ENCODE measurements at regions not wholly inside any gene's neighbourhood (a gene's known extent, or its start where the extent isn't known, plus 50 kb on each side); places are given as distances from the start of the nearest gene placed in this dataset.

DNA sequence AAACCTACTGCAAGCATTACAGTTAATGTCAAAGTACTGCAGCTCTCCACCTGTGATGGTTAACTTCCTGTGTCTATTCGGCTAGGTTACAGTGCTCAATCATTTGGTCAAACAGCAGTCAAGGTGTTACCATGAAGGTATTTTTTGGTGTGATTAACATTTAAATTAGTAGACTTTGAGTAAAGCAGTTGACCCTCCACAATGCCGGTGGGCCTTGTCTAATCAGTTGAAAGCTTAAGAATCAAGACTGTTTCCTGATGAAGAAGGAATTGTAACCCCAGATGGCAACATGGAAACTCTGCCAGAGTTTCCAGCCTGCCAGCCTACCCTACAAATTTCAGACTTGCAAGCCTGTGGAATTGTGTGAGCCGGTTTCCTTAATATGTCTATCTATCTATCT, 683.9 kb downstream of the BRD1 start:
- TF ChIP-seq, protein P1, sequence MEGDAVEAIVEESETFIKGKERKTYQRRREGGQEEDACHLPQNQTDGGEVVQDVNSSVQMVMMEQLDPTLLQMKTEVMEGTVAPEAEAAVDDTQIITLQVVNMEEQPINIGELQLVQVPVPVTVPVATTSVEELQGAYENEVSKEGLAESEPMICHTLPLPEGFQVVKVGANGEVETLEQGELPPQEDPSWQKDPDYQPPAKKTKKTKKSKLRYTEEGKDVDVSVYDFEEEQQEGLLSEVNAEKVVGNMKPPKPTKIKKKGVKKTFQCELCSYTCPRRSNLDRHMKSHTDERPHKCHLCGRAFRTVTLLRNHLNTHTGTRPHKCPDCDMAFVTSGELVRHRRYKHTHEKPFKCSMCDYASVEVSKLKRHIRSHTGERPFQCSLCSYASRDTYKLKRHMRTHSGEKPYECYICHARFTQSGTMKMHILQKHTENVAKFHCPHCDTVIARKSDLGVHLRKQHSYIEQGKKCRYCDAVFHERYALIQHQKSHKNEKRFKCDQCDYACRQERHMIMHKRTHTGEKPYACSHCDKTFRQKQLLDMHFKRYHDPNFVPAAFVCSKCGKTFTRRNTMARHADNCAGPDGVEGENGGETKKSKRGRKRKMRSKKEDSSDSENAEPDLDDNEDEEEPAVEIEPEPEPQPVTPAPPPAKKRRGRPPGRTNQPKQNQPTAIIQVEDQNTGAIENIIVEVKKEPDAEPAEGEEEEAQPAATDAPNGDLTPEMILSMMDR (IDR thresholded peaks at IDR 0.05), result no peak
- TF ChIP-seq EP300 (IDR thresholded peaks at IDR 0.05) (no peak), POLR2AphosphoS5 (IDR thresholded peaks at IDR 0.05) (no peak)
